ENCODE measurements at regions not wholly inside any gene's neighbourhood (a gene's known extent, or its start where the extent isn't known, plus 50 kb on each side); places are given as distances from the start of the nearest gene placed in this dataset.

DNA sequence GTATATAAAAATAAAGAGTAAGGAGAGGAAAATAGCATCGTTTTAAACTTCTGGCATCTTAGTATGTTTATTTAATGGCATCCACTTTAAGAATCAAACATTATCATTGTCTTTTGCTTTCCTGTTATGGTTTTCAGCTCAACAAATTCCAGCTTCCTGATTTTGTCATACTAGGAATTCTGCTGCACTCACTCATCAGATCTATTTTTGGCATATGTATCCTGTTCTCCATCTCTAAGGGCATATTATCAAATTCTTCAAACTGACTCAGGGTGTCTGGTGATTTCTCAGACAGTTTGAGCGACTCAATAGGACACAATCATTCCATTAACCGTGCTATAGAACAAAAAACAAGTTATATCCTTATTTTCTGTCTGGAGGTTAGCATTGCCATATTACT is 248.5 kb upstream of the DIAPH2 start:
- DNase-seq (ENCODE audit: low read depth), result peak; percentile 39
- TF ChIP-seq, protein P1, sequence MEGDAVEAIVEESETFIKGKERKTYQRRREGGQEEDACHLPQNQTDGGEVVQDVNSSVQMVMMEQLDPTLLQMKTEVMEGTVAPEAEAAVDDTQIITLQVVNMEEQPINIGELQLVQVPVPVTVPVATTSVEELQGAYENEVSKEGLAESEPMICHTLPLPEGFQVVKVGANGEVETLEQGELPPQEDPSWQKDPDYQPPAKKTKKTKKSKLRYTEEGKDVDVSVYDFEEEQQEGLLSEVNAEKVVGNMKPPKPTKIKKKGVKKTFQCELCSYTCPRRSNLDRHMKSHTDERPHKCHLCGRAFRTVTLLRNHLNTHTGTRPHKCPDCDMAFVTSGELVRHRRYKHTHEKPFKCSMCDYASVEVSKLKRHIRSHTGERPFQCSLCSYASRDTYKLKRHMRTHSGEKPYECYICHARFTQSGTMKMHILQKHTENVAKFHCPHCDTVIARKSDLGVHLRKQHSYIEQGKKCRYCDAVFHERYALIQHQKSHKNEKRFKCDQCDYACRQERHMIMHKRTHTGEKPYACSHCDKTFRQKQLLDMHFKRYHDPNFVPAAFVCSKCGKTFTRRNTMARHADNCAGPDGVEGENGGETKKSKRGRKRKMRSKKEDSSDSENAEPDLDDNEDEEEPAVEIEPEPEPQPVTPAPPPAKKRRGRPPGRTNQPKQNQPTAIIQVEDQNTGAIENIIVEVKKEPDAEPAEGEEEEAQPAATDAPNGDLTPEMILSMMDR (IDR thresholded peaks at IDR 0.05; ENCODE audit: insufficient read depth, low read depth, low read length), result no peak

DNA sequence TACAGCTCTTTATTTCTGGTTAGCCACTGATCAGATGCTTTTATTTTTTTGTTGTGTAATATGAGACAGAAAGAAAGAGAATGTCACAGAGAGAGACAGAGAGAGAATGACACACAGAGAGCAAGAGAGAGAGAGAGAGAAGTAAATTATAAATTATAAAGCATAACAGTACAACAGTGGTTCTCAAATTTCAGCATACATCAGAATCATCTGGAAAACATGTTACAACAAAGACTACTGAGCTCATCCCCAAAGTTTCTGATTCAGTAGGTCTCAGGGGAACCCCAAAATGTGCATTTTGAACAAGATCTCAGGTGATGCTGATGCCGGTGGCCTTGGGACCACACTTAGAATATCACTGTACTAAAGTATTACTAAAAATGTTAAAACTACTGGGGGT is 245.8 kb upstream of the DIAPH2 start:
- peak; percentile 3 for DNase-seq (ENCODE audit: low read depth)
- TF ChIP-seq, protein P1 (IDR thresholded peaks at IDR 0.05; ENCODE audit: insufficient read depth, low read depth, low read length), result no peak
- no peak overlapping the region for H3K4me3 ChIP-seq (ENCODE audit: low read depth, low read length)

More for the DNA sequence above, 248.5 kb upstream of the DIAPH2 start:
- H3K4me3 ChIP-seq (ENCODE audit: low read depth, low read length), result no peak overlapping the region

DNA sequence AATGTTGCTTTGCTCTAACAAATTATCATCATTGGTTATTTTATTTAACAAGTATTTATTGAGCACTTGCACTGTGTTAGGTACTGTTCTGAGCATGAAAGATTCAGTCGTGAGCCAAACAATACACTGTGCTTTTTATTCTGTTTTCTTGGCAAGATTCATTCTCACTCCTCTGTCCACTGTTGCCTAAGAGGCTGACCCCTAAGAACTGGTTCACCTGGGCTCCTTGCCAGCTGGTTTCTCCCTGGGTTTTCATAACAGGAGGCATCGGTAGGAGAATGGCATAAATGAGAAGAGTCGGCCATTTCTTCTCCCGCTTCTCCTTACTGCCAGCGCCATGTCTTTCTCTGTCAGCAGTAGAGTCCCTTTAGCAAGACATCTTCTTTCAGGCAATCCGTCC is 243.7 kb upstream of the DIAPH2 start:
- DNase-seq (ENCODE audit: low read depth), result no peak
- no peak overlapping the region for H3K4me3 ChIP-seq (ENCODE audit: low read depth, low read length)
- TF ChIP-seq, protein P1 (IDR thresholded peaks at IDR 0.05; ENCODE audit: insufficient read depth, low read depth, low read length), result no peak

DNA sequence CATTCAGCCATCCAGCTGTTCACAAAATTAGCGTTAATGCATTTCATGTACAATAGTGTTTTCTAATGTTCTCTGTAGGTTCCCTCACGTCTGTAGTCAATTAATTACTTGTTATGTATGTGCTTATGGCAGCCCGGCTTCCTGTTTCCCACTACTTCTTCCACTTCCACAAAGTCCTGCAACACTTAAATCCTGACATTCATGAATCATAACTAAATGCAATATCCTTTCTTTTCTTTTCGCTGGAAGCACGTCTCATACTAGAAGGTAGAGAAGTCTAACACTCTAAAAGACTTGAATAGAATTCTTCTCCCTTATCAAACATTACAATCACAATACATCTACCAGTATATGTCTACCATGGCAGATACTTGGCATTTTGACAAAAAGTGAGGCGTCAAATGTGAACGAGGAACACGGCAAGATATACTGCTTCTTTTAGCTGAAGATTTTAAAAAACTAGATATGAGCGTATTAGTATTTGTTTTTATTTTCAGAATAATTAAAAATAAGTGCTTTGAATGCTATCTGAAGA is 239.0 kb upstream of the DIAPH2 start:
- no peak for DNase-seq (ENCODE audit: low read depth)
- TF ChIP-seq, protein P1 (IDR thresholded peaks at IDR 0.05; ENCODE audit: insufficient read depth, low read depth, low read length), result no peak
- H3K4me3 ChIP-seq (ENCODE audit: low read depth, low read length), result no peak overlapping the region

DNA sequence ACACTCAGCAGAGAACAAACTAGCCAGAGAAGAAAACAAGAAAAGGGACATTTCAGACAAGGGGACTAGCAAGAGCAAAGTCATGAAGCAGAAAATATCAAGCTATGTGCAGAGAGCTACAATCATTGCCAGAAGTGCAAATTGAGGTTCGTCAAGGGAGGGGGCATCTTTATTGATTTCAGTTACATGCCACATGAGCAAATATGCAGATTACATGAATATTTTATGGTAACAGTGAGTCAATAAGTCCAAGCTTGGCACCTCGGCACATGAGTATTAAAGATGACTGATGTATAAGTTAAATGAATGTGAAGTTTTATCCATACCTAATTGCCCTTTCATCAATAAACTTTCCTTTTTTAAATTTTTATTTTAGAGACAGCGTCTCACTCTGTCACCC is 238.1 kb upstream of the DIAPH2 start:
- TF ChIP-seq, protein P1 (IDR thresholded peaks at IDR 0.05; ENCODE audit: insufficient read depth, low read depth, low read length), result no peak
- no peak overlapping the region for H3K4me3 ChIP-seq (ENCODE audit: low read depth, low read length)
- no peak for DNase-seq (ENCODE audit: low read depth)

DNA sequence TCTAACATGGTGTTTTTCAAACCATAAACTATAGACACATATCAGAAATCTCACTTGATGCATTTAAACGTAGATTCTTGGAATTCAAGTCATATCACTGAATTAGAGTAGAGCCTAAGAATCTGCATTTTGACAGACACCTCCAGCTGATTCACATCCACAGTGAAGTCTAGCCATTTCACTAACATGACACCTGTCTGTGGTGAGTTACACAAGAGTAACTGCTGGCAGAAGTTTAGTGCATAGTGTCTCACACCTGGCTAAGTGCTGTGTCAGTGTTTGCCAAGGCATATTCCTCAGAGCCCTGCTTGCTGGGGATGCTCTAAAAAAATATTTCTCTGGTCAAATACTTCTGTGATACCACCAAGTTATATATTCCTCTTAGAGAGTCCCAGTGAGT is 237.5 kb upstream of the DIAPH2 start:
- DNase-seq (ENCODE audit: low read depth), result no peak
- H3K4me3 ChIP-seq (ENCODE audit: low read depth, low read length), result no peak overlapping the region
- TF ChIP-seq, protein P1 (IDR thresholded peaks at IDR 0.05; ENCODE audit: insufficient read depth, low read depth, low read length), result no peak

DNA sequence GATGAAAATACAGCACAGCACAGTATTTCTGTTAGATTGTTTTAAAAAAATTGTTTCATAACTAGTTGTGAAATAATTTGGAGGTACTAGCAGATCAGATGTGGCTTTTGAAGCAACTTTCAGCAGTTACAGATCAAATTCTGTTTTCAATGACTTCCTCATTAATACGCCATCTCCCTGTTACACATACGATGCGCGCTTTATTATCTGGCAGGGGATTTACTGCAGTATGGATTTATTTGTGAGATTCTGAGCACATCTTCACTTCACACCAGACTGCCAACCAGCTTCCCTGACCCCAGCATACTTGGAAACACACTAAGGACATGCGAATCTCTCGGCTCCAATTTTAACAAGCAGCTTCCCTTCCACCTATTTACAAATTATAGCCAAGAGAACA is 235.5 kb upstream of the DIAPH2 start:
- H3K4me3 ChIP-seq (ENCODE audit: low read depth, low read length), result no peak overlapping the region
- TF ChIP-seq, protein P1 (IDR thresholded peaks at IDR 0.05; ENCODE audit: insufficient read depth, low read depth, low read length), result no peak
- no peak for DNase-seq (ENCODE audit: low read depth)
